Fibroblast of skin of right biceps (primary cell): ENCODE measurements at regions not wholly inside any gene's neighbourhood (a gene's known extent, or its start where the extent isn't known, plus 50 kb on each side); places are given as distances from the start of the nearest gene placed in this dataset.
A peak's percentile ranks its signal among the peaks of the same experiment; 100 is the strongest.
"Not testable (repeated sequence)": the region's sequence is repeated elsewhere in the genome, so short reads cannot be mapped to it uniquely, and the experiment has no call there.

ENCODE experiments used
- DNase-seq: peaks from one replicate; pipeline ENCODE4 v3.0.0-alpha.2; 2013

GRCh38 chr9:105116052-105116868 lies 128.2 kb upstream of the SLC44A1 start:
- DNase-seq, result no peak

GRCh38 chr9:105117234-105117633 lies 127.2 kb upstream of the SLC44A1 start:
- no peak for DNase-seq

DNA sequence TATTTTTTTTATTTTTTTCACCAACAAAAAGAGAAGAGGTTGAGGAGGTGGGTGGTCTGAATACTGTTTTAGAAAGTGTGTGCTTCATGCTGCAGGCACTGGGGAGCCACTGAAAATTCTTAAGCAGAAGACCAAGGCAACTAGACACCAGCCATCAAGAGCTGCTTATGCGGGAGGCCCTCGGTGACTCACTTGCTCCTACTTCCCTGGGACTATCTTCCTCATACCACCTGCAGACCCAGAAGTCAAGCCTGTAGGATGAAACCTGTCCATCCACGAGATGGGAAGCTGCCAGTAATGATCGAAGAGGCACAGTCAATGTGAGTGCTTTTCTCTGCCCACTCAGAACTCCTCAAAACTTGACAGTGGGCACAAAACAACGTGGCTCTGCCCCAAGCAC lies 125.8 kb upstream of the SLC44A1 start:
- DNase-seq, result no peak

GRCh38 chr9:105119156-105119555 lies 125.3 kb upstream of the SLC44A1 start:
- no peak for DNase-seq

DNA sequence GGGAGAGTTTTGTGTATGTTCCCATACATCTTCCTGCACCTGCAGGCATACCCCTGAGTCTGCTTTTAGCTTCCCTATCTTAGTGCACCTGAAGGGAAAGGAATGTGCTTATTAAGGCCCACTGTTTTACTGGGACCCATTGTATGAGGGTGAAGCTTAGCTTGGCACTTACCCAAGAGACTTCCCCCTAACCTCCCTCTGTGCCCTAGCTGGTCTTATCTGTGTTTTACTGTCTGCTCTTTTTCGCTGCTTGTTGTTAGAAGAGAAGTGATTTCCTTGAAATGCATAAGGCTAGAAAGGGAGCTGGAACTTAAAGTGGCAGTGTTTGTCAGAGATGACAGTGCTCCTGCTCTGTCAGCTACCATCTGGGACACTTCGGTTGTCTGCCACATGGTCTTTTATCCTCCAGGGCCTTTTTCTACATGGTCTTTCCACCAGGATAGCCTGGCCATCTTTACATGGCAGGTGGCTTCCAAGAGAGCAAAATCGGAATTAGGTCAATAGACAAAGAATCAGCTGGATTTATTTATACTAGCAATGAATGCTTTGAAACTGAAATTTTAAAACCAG lies 122.5 kb upstream of the SLC44A1 start:
- no peak for DNase-seq

- DNase-seq, result not testable (repeated sequence)
Observed at GRCh38 chr9:105124598-105124997, 119.9 kb upstream of the SLC44A1 start.

GRCh38 chr9:105126226-105126625 lies 118.2 kb upstream of the SLC44A1 start:
- DNase-seq, result no peak

DNA sequence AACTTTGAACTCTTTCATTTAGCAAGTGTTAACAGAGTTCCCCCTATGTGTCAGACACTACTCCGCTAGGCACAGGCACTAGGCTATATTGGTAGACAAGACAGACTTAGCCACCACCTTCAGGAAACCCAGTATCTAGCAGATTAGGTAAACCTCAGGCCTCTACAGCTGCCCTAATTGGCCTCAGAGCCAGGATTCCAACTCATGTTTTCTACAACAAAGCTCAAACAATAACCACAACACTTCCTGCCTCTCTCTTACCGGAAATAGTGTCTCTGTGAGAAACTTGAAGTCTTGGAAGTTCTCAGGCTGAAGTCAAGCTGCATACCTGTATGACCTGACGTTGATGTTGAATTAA lies 116.6 kb upstream of the SLC44A1 start:
- peak; percentile 36 for DNase-seq

DNA sequence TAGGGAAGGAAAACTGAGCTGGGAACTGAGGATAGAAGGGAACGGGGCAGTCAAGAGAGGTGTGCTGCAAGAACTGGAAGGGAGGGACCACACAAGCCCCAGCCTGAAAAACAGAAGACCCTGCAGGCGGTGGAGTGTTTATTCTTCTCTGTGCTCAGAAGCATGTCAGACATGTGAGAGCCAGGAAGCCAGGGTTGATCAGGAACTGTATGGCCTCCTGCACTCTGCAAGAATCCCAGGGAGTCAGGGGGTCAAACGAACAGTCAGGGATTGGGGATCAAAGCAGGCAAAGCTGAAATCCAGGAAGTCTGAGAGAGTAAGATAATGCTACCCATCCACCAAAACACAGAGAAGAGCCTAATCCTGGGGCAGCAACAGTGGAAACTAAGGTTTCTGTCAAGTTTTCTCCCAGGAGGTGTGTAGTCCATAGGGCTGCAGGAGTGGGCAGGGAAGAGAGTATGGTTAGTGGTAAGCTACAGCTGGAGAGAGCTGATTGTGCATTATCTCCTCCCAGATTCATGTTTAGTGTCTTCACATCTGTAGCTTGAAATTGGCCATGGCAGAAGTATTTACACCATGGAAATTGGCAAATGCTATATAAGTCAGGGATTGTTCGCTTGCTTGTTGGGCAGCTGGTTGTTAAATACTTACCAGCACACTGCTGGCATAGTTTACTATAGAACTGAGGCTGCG lies 115.4 kb upstream of the SLC44A1 start:
- no peak for DNase-seq

GRCh38 chr9:105129731-105130130 lies 114.7 kb upstream of the SLC44A1 start:
- DNase-seq, result no peak

- peak; percentile 46 for DNase-seq
Observed at GRCh38 chr9:105131981-105132380, 112.5 kb upstream of the SLC44A1 start.

DNA sequence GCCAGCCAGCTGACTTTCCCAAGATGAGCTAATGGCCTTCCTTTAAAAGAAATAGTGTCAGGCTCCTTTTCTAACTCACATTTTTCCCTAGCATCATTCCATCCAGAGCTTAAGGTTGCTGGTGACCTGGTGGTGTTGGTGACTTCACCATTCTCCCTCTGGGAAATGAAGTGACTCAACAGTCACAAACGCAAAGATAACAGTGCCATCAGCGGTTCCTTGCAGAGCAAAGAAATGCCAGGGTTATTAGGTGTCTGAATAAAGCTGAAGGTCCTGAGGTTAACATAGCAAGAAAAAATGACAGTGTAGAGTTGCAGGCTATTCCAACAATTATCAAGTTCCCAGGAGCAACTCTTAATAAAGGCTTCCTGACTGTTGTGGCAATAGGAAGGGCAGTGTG lies 111.8 kb upstream of the SLC44A1 start:
- DNase-seq, result peak; percentile 94

GRCh38 chr9:105138306-105138801 lies 106.1 kb upstream of the SLC44A1 start:
- no peak for DNase-seq

GRCh38 chr9:105141146-105141975 lies 103.1 kb upstream of the SLC44A1 start:
- peak; percentile 13 for DNase-seq

DNA sequence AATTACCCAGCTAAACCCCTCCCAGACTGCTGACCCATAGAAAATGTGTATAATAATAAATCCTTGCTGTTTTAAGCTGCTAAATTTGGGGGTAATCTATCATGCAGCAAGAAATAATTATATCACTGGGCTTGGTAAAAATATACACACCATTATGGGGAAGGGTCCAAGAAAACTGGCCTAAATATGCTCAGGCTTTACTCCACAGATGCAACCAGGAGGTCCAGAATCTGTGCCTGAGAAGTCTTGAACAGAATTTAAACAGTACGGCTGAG lies 102.5 kb upstream of the SLC44A1 start:
- no peak for DNase-seq

DNA sequence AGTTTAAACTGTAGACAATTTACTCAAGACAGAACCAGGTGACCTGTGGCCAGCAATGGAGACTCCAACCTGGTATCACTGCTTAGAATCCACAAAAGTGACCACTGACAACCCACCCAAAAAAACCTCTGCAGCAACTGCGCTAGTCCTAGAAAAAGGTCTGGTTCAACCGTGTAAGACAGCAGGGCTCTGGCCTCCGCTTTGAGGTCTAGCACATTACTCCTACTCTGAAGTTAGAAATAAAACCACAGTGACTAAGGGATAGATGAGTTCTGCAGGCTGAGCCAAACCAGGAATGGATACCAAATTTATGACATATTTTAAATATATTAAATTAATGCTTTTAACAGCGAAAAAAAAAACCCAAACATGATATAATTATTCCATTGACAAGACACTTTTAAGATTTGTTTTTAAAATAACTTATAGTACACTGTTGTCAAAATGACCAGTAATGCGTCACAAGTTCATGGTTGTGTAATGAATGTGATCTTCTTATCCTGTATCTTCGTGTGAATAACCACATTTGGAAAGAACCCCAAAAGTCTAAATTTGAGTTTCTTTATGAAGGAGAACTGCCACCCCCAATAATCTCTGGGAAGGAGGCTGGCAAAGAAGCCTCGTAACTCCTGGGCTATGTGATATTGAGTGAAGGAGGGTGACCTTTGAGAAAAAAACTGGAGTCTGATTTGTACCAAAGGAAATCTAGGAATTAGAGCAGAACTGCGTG lies 101.9 kb upstream of the SLC44A1 start:
- peak; percentile 63 for DNase-seq

- DNase-seq, result no peak
Observed at GRCh38 chr9:105143136-105143430, 101.4 kb upstream of the SLC44A1 start.

DNA sequence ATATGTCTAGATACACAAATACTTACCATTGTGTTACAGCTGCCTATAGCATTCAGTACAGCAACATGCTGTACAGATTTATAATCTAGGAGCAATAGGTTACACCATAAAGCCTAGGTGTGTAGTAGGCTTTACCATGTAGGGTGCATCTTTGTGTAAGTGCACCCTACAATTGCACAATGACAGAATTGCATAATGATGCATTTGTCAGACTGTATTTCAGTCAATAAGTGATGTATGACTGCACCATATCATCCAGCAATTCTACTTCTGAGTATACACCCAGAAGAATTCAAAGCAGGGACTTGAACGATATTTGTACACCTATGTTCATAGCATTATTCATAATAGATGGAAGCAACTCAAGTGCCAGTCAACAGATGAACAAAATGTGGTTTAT lies 100.4 kb upstream of the SLC44A1 start:
- DNase-seq, result no peak

- no peak for DNase-seq
Observed at GRCh38 chr9:105144841-105145240, 99.6 kb upstream of the SLC44A1 start.

- DNase-seq, result no peak
Observed at GRCh38 chr9:105146677-105147076, 97.8 kb upstream of the SLC44A1 start.

DNA sequence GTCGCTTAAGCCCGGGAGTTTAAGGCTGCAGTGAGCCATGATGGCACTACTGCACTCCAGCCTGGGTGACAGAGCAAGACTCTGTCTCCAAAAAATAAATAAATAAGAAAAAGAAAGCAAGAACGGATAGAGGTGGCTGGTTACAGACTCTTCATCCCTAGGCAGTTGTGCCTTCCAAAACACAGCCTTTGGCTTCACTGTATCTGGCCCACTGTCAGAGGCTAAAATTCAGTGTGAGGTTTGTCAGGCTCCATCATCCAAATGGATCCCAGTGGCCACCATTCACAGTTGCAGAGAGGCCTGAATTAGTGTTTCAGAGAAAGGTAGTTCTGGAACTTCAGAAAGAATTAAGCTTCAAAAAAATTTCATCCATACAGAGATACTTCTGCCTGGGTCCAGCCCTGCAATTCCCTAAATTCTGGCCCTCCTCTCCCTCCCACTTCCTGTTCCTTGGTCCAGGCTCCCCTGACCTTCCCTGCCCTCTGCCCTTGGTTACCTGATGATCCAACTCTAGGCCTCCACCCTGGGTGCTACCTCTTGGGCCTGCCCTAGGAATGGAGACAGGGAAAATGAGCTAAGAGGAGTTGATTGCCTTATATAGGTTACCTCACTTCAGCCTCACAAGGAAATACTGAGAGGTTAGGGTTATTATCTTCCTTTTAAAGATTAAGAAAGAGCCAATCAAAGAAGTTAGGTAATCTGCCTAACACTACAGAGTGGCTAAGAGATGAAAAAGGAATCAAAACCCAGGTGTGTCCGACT lies 97.2 kb upstream of the SLC44A1 start:
- no peak for DNase-seq
